HG03342 (cell line): ENCODE measurements at regions not wholly inside any gene's neighbourhood (a gene's known extent, or its start where the extent isn't known, plus 50 kb on each side); places are given as distances from the start of the nearest gene placed in this dataset.

Source experiments
- ATAC-seq: cut with Tn5 transposase; IDR thresholded peaks from one replicate; pipeline ENCODE4 v1.9.1; 2021; ENCODE audit warnings: mild to moderate bottlenecking, moderate library complexity; ENCODE audit not compliant: unreplicated experiment

GRCh38 chr2:220856486-220856885, 715.6 kb downstream of the EPHA4 start:
- ATAC-seq, result no peak

- no peak for ATAC-seq
Measured at GRCh38 chr2:220857368-220857767, 714.7 kb downstream of the EPHA4 start.

- ATAC-seq, result no peak
Measured at GRCh38 chr2:220858101-220858500, 714.0 kb downstream of the EPHA4 start.

- ATAC-seq, result no peak
Measured at GRCh38 chr2:220871909-220872308, 700.2 kb downstream of the EPHA4 start.

- no peak for ATAC-seq
Measured at GRCh38 chr2:220876080-220876824, 695.9 kb downstream of the EPHA4 start.

- ATAC-seq, result no peak
Measured at GRCh38 chr2:220877491-220877890, 694.6 kb downstream of the EPHA4 start.

- ATAC-seq, result no peak
Measured at GRCh38 chr2:220877897-220878296, 694.2 kb downstream of the EPHA4 start.

GRCh38 chr2:220880623-220881596, 691.2 kb downstream of the EPHA4 start:
- no peak for ATAC-seq

GRCh38 chr2:220882507-220882906, 689.6 kb downstream of the EPHA4 start:
- ATAC-seq, result no peak

GRCh38 chr2:220885593-220885992, 686.5 kb downstream of the EPHA4 start:
- ATAC-seq, result no peak

GRCh38 chr2:220887271-220887870, 684.7 kb downstream of the EPHA4 start:
- ATAC-seq, result no peak

GRCh38 chr2:220887876-220888275, 684.2 kb downstream of the EPHA4 start:
- no peak for ATAC-seq

GRCh38 chr2:220890931-220891330, 681.2 kb downstream of the EPHA4 start:
- ATAC-seq, result no peak

- ATAC-seq, result no peak
Measured at GRCh38 chr2:220891405-220891804, 680.7 kb downstream of the EPHA4 start.

- no peak for ATAC-seq
Measured at GRCh38 chr2:220892018-220892634, 680.0 kb downstream of the EPHA4 start.

- ATAC-seq, result no peak
Measured at GRCh38 chr2:220893411-220893810, 678.7 kb downstream of the EPHA4 start.

GRCh38 chr2:220894069-220894468, 678.0 kb downstream of the EPHA4 start:
- ATAC-seq, result no peak

GRCh38 chr2:220899492-220899891, 672.6 kb downstream of the EPHA4 start:
- ATAC-seq, result no peak

GRCh38 chr2:220904015-220904414, 668.1 kb downstream of the EPHA4 start:
- ATAC-seq, result no peak

GRCh38 chr2:220913384-220913783, 658.7 kb downstream of the EPHA4 start:
- no peak for ATAC-seq

- ATAC-seq, result no peak
Measured at GRCh38 chr2:220915092-220915623, 656.9 kb downstream of the EPHA4 start.
